ENCODE measurements at regions not wholly inside any gene's neighbourhood (a gene's known extent, or its start where the extent isn't known, plus 50 kb on each side); places are given as distances from the start of the nearest gene placed in this dataset.

DNA sequence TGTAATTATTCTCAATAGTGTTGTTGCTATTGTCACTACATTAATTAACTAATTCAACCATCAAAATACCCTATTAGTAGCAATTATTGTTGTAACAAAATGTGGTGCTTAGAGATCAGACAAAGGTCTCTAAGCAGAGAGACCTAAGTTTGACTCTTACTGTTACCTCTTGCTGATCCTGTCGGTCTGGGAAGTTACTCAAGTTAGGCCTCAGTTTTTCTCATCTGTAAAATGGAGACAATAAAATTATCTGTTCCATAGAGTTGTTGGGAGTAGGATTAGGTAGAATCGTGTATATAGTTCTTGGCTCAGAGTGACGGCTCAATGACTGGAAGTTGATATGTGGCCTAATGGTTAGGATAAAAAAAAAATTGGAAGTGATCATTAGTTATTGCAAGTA, 69.8 kb upstream of the ARL8B start:
- in situ Hi-C loops (cut with MboI), result no loop called here
- Histone ChIP-seq H3K4me2 (ENCODE audit: insufficient read depth, low read length) (no peak overlapping the region), H3K9ac (ENCODE audit: insufficient read depth in 1 of 2, low read depth in 2 of 2, low read length in 2 of 2) (no peak overlapping the region), H3K27me3 (ENCODE audit: control insufficient read depth in 2 of 2, insufficient read depth in 2 of 2, low read length in 2 of 2) (no peaks in the 10 kb centered on the region), H4K20me1 (replicated peaks; ENCODE audit: control insufficient read depth, insufficient read depth, low read length) (no peaks in the 10 kb centered on the region), H3K4me3 (no peak overlapping the region), H3K27ac (ENCODE audit: extremely low read depth, low read depth, low read length) (no peak overlapping the region), H3K4me1 (replicated peaks in 1 of 2; ENCODE audit: control insufficient read depth in 2 of 2, insufficient read depth in 2 of 2, low read length in 2 of 2) (peaks cover 5 to 18% of the 10 kb centered on the region in 2 experiments; a peak in 4 of 5 replicates), H3K9me1 (ENCODE audit: control insufficient read depth, insufficient read depth, low read length) (no peaks in the 10 kb centered on the region), H3K9me3 (replicated peaks; ENCODE audit: control insufficient read depth, insufficient read depth, low read depth, low read length) (0 out of 2 replicates have a peak, but pooled peaks cover 6% of the 10 kb centered on the region), H3K36me3 (ENCODE audit: control insufficient read depth, insufficient read depth, low read length) (no peaks in the 10 kb centered on the region), H2AFZ (ENCODE audit: low read depth, low read length) (peak overlapping the region; percentile 54; the same call in 1 of the 2 replicates), H3K79me2 (ENCODE audit: control insufficient read depth, insufficient read depth, low read length) (no peaks in the 10 kb centered on the region)
- no peak for ATAC-seq
- no TSS peak for BruUV-seq (replicated peaks)
- ChIA-PET CTCF (ENCODE audit: low intra/inter-chr PET ratio) (interaction anchor here (0.6 kb wide), 1 partner anchor 341 kb away, joined by 4 read pairs; no protein-coding TSS in a partner anchor), POLR2A (interaction anchor here (0.6 to 6.0 kb wide), 8 partner anchors 12 to 253 kb away, joined by 3 to 37 read pairs (median 3); partner anchors contain the start of gene BHLHE40)
- no peak for FAIRE-seq
- intact Hi-C loops (cut with micrococcal nuclease), result no loop called here
- DNase-seq (ENCODE audit: extremely low read depth in 1 of 4, low spot score in 3 of 4), result no peak
- 44% methylated on average over 3 of the region's 3 CpGs for WGBS (ENCODE audit: insufficient coverage, low coverage, missing lambda C conversion rate)
- TF ChIP-seq CCAR2 (IDR thresholded peaks at IDR 0.05; ENCODE audit: low read depth, low read length) (no peak), SMARCA5 (IDR thresholded peaks at IDR 0.05) (peak; percentile 66; the same call in 1 of the 2 replicates), CBX1 (IDR thresholded peaks at IDR 0.05; ENCODE audit: low read depth) (peak; percentile 66; the same call in 1 of the 2 replicates), KDM1A (IDR thresholded peaks at IDR 0.05) (peak; percentile 86 to 94), PHF20 (IDR thresholded peaks at IDR 0.05; ENCODE audit: partially characterized antibody) (peak; percentile 62), ILF3 (IDR thresholded peaks at IDR 0.05; ENCODE audit: borderline replicate concordance) (no peak), RCOR1 (IDR thresholded peaks at IDR 0.05; ENCODE audit: borderline replicate concordance in 1 of 2, low read depth in 2 of 2, low read length in 2 of 2) (peak in 1 of 2 experiments; percentile 7; a peak in 1 of 4 replicates), SRSF3 (IDR thresholded peaks at IDR 0.05; ENCODE audit: insufficient read depth, low read length) (no peak), HNRNPL (IDR thresholded peaks at IDR 0.05; ENCODE audit: low read depth, low read length) (no peak), SUPT5H (IDR thresholded peaks at IDR 0.05) (no peak), BCOR (IDR thresholded peaks at IDR 0.05) (peak; percentile 98), HDAC1 (IDR thresholded peaks at IDR 0.05) (peak in 1 of 2 experiments; percentile 46; a peak in 1 of 4 replicates), COPS2 (conservative IDR thresholded peaks at IDR 0.05) (no peak), RAD51 (IDR thresholded peaks at IDR 0.05; ENCODE audit: borderline replicate concordance, low read depth) (no peak), HCFC1 (IDR thresholded peaks at IDR 0.05; ENCODE audit: low read depth, low read length) (no peak), CBX3 (IDR thresholded peaks at IDR 0.05; ENCODE audit: borderline replicate concordance in 1 of 2, low read length in 2 of 2) (no peak), SMAD1 (IDR thresholded peaks at IDR 0.05; ENCODE audit: low read depth, low read length, partially characterized antibody) (no peak)
- TF ChIP-seq, protein P1, sequence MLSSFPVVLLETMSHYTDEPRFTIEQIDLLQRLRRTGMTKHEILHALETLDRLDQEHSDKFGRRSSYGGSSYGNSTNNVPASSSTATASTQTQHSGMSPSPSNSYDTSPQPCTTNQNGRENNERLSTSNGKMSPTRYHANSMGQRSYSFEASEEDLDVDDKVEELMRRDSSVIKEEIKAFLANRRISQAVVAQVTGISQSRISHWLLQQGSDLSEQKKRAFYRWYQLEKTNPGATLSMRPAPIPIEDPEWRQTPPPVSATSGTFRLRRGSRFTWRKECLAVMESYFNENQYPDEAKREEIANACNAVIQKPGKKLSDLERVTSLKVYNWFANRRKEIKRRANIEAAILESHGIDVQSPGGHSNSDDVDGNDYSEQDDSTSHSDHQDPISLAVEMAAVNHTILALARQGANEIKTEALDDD (IDR thresholded peaks at IDR 0.05), result no peak
- TF ChIP-seq, protein P2, sequence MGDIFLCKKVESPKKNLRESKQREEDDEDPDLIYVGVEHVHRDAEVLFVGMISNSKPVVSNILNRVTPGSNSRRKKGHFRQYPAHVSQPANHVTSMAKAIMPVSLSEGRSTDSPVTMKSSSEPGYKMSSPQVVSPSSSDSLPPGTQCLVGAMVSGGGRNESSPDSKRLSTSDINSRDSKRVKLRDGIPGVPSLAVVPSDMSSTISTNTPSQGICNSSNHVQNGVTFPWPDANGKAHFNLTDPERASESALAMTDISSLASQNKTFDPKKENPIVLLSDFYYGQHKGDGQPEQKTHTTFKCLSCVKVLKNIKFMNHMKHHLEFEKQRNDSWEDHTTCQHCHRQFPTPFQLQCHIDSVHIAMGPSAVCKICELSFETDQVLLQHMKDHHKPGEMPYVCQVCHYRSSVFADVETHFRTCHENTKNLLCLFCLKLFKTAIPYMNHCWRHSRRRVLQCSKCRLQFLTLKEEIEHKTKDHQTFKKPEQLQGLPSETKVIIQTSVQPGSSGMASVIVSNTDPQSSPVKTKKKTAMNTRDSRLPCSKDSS (IDR thresholded peaks at IDR 0.05; ENCODE audit: low read depth, partially characterized antibody), result no peak
- TF ChIP-seq, protein P3, sequence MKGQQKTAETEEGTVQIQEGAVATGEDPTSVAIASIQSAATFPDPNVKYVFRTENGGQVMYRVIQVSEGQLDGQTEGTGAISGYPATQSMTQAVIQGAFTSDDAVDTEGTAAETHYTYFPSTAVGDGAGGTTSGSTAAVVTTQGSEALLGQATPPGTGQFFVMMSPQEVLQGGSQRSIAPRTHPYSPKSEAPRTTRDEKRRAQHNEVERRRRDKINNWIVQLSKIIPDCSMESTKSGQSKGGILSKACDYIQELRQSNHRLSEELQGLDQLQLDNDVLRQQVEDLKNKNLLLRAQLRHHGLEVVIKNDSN (CRISPR knock-in tag; IDR thresholded peaks at IDR 0.05), result no peak
- TF ChIP-seq, protein P4, sequence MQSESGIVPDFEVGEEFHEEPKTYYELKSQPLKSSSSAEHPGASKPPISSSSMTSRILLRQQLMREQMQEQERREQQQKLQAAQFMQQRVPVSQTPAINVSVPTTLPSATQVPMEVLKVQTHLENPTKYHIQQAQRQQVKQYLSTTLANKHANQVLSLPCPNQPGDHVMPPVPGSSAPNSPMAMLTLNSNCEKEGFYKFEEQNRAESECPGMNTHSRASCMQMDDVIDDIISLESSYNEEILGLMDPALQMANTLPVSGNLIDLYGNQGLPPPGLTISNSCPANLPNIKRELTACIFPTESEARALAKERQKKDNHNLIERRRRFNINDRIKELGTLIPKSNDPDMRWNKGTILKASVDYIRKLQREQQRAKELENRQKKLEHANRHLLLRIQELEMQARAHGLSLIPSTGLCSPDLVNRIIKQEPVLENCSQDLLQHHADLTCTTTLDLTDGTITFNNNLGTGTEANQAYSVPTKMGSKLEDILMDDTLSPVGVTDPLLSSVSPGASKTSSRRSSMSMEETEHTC (IDR thresholded peaks at IDR 0.05), result no peak

All from K562 (cell line).